ENCODE measurements at regions not wholly inside any gene's neighbourhood (a gene's known extent, or its start where the extent isn't known, plus 50 kb on each side); places are given as distances from the start of the nearest gene placed in this dataset.

DNA sequence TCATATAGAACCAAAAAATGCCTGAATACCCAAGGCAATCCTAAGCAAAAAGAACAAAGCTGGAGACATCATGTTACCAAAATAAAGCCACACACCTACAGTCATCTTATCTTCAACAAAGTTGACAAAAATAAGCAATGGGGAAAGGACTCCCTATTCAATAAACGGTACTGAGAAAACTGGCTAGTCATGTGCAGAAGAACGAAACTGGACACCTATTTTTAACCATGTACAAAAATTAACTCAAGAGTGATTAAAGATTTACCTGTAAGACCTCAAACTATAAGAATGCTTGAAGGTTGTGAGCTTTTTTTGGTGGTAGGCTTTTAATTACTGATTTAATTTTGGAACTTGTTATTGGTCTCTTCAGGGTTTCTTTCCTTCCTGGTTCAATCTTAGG lies 236.0 kb upstream of the DEFB112 start:
- TF ChIP-seq, protein P1, sequence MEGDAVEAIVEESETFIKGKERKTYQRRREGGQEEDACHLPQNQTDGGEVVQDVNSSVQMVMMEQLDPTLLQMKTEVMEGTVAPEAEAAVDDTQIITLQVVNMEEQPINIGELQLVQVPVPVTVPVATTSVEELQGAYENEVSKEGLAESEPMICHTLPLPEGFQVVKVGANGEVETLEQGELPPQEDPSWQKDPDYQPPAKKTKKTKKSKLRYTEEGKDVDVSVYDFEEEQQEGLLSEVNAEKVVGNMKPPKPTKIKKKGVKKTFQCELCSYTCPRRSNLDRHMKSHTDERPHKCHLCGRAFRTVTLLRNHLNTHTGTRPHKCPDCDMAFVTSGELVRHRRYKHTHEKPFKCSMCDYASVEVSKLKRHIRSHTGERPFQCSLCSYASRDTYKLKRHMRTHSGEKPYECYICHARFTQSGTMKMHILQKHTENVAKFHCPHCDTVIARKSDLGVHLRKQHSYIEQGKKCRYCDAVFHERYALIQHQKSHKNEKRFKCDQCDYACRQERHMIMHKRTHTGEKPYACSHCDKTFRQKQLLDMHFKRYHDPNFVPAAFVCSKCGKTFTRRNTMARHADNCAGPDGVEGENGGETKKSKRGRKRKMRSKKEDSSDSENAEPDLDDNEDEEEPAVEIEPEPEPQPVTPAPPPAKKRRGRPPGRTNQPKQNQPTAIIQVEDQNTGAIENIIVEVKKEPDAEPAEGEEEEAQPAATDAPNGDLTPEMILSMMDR (IDR thresholded peaks at IDR 0.05): no peak
- TF ChIP-seq SMAD3 (CRISPR knock-in tag; IDR thresholded peaks at IDR 0.05; ENCODE audit: borderline replicate concordance): no peak
- TF ChIP-seq, protein P2, sequence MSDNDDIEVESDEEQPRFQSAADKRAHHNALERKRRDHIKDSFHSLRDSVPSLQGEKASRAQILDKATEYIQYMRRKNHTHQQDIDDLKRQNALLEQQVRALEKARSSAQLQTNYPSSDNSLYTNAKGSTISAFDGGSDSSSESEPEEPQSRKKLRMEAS (CRISPR knock-in tag; IDR thresholded peaks at IDR 0.05): no peak

All from WTC11 (cell line).